SK-MEL-5 (cell line): ENCODE measurements at regions not wholly inside any gene's neighbourhood (a gene's known extent, or its start where the extent isn't known, plus 50 kb on each side); places are given as distances from the start of the nearest gene placed in this dataset.
"Not testable (repeated sequence)": the region's sequence is repeated elsewhere in the genome, so short reads cannot be mapped to it uniquely, and the experiment has no call there.

ENCODE experiments used
- DNase-seq: peaks from one replicate; pipeline ENCODE4 v3.0.0-alpha.2; 2016; ENCODE audit warnings: low read depth, low spot score
- in situ Hi-C: cut with HindIII; loops from 2 replicates; pipeline ENCODE4 v1.10.0; 2016; ENCODE audit warnings: low sequenced_read_pairs, high pct_unique_total_duplicates, low pct_unique_long_range_greater_than_20kb

DNA sequence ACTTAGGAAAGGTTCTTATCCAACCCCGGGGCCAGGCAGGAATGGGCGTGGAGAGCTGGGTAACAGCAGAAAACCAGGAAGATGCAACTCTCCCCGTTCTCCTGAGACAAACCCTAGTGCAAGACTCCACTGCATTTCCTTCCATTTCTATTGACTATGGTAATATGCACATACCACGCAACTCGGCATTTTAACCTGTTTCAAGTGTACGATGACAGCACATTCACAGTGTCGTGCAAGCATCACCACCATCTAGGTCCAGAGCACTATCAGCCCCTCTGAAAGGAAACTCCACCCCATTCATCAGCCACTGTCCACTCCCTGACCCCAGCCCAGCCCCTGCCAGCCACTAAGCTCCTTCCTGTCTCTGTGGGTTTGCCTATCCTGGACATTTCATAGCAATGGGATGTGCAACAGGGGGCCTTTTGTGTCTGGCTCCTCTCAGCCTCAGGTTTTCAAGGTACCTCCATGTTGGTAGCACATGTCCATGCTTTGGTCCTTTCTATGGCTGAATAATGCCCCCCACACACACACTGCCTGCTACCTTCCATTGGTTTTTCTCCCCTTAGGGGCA is 441.9 kb downstream of the SOX9 start:
- peak; percentile 53 for DNase-seq
- in situ Hi-C loops, result no loop called here

- in situ Hi-C loops, result no loop called here
- DNase-seq, result no peak
These were observed 443.1 kb downstream of the SOX9 start for GRCh38 chr17:72563952-72564351.

DNA sequence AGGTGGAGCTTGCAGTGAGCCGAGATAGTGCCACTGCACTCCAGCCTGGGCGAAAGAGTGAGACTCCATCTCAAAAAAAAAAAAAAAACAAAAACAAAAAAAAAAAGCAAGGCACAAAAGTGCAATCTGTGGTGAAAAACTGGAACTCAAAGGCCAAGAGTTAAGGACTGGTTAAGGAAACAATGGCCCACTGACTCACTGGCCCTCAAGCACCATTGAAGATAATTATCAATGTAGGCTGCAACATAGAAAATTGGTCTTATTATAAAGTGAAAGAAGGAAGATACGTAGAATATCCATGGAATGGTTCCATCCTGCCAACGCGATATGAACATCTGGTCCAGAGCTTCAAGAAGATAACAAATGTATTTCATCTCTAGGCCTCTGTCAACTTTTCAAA is 444.2 kb downstream of the SOX9 start:
- in situ Hi-C loops, result no loop called here
- peak; percentile 55 for DNase-seq

DNA sequence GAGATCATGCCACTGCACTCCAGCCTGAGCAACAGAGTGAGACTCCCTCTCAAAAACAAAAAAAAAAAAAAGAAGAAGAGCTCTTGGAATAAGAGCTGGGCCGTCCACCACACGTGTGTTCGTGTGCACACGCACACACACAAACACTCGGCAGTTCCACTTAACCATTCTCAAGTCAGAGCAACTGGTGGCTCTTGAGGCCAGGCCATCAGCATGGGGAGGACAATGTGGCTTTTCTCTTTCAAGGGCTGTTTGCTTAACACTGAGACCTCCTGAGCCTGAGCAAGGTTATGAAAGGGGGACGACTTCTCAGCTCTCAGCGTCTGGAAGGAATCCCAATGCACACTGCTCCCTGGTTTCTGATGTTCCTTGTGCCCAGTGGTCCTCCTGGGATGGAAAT is 444.9 kb downstream of the SOX9 start:
- peak; percentile 57 for DNase-seq
- in situ Hi-C loops, result no loop called here

- in situ Hi-C loops, result no loop called here
- peak; percentile 61 for DNase-seq
These were observed 446.1 kb downstream of the SOX9 start for GRCh38 chr17:72566671-72567484.

DNA sequence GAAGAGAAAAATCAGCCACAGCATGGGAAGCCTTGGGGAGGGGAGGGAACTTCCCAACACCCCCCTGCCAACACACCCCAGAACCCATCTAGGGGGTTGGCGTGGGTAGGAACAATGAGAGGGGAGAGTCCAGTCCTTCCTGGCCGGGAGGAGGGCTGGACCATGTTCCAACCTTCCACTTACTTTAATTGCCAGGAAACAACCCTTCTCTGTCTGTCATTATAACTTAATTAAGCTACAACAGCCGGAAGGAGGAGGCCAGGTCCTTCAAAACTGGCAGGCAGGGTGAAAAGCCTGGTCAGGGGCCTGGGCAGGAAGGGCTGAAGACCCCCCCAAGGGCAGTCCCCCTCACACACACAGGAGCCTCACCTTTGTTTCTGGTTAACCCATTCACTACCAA is 447.0 kb downstream of the SOX9 start:
- in situ Hi-C loops, result no loop called here
- no peak for DNase-seq

DNA sequence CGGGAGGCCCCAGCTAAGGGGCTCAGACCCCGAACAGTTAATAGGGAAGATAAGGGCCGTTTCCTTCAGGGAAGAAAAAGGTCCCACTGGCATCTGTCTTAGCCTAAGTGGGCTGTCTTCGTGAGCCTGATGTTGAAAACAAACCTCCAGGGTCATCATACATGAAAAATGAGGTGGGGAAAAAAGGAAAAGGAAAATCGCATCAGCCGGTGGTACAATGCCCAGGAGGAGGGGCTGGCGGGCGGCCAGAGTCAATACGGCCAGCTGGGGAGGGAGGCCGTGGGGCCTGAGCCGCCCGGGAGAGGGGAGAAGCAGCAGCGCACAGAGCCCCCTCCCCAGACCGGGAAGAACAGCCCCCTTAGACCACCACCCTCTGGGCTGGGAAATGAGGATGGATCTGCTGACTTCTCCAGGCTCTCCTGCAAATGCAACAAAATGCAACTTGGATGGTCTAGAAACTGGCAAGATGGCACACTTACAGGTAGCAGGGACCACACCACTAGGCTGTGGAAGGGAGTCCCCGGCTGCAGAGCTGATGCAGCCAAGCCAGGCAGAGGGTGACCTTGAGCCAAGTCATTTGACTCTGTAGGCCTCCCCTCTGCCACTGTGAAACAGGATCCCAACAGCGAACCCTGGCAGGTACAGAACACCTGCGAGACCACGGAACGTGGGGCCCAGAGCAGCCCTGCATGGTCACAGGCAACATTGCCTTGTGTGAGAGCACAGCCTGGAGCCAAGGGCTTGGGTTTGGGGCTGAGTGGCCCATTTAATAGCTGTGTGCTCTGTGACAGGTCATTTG is 448.5 kb downstream of the SOX9 start:
- no peak for DNase-seq
- in situ Hi-C loops, result no loop called here

GRCh38 chr17:72571813-72572396 is 451.1 kb downstream of the SOX9 start:
- in situ Hi-C loops, result no loop called here
- peak; percentile 100 for DNase-seq

GRCh38 chr17:72572604-72573491 is 452.0 kb downstream of the SOX9 start:
- in situ Hi-C loops, result no loop called here

DNA sequence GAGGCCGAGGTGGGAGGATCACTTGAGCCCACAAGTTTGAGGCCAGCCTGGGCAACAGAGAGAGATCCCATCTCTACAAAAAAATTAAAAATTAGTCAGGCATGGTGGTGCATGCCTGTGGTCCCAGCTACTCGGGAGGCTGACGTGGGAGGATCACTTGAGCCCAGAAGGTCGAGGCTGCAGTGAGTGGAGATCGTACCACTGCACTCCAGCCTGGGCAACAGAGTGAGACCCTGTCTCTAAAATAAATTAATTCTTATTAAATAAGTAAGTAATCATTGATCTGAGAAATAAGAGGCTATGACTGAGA is 452.6 kb downstream of the SOX9 start:
- in situ Hi-C loops, DNase-seq: not testable (repeated sequence)

More at GRCh38 chr17:72572604-72573491, 452.0 kb downstream of the SOX9 start:
- peak; percentile 56 for DNase-seq

- no peak for DNase-seq
- in situ Hi-C loops, result no loop called here
These were observed 454.1 kb downstream of the SOX9 start for GRCh38 chr17:72574675-72575510.

DNA sequence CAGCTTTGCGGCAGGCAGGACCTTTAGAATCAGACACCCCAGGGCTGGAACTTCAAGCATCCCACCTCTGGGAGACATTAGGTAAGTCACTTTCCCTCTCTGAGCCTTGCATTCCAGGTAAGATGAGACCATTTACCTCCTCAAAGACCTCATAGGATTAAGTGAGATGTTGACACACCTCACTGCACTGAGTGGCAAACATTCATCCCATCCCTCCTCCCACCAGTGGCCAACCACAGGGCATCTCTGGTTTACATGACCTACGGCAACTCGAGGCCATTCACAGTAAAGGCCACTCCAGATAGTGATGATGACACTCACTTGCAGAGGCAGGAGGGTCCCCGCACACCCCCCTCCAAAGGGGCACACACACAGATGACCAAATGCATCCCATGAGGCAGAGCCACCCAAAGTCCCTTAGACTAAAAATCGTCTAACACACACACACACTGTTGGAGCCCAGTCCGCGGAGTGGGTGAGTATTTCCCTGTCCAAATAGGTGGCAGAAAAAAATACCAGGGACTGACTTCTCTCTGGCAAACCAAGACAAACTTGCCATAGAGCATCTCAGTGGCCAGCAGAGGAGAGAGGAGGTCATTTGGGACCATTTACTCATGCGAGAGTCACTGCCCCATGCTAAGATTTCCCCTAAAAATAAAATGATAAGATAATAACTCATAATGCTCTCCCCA is 454.9 kb downstream of the SOX9 start:
- in situ Hi-C loops, result no loop called here

DNA sequence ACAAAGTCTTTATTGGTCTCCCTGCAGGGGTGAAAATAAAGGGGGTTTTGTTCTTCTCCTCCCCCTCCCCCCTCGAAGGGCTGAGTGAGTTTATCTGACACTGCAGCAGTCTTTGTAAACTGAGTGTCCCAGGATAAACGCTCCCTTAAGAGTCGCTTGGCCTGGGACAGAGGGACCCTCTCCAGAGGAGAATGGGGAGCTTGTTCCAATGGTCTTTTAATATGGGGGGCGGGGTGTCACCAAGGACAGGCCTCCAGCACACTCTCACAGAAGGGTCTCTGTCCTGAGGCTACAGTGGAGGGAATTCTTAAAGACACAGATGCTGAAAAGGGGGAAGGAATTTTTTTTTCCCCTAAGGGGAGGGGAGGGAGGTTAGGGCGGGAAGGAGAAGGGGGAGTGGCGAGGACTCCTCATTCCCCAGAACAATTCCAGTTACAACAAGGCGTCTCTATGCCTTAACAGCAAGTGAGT is 455.5 kb downstream of the SOX9 start:
- in situ Hi-C loops, result no loop called here
- peak; percentile 90 for DNase-seq

More for the DNA sequence above, 454.9 kb downstream of the SOX9 start:
- no peak for DNase-seq

GRCh38 chr17:72578817-72579470 is 458.1 kb downstream of the SOX9 start:
- in situ Hi-C loops, result no loop called here
- DNase-seq, result peak; percentile 100

- in situ Hi-C loops, result no loop called here
These were observed 459.1 kb downstream of the SOX9 start for GRCh38 chr17:72579990-72580320.

More at GRCh38 chr17:72579990-72580320, 459.1 kb downstream of the SOX9 start:
- DNase-seq, result no peak
